ENCODE measurements at regions not wholly inside any gene's neighbourhood (a gene's known extent, or its start where the extent isn't known, plus 50 kb on each side); places are given as distances from the start of the nearest gene placed in this dataset.

DNA sequence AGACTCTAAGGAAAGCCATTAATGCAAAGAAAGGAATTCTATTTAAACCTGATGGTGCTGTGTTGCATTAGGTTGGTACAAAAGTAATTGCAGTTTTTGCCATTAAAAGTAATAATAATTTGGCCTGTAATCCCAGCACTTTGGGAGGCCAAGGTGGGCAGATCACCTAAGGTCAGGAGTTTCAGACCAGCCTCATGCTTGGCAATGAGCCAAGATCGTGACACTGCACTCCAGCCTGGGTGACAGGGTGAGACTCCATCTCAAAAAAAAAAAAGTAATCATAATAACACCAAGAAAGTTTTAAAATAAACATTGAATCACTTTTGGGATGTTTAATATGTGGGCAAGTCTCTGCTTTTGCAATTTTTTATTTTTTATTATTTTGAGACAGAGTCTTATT lies 107.3 kb upstream of the FRMD4A start:
- TF ChIP-seq, protein P1, sequence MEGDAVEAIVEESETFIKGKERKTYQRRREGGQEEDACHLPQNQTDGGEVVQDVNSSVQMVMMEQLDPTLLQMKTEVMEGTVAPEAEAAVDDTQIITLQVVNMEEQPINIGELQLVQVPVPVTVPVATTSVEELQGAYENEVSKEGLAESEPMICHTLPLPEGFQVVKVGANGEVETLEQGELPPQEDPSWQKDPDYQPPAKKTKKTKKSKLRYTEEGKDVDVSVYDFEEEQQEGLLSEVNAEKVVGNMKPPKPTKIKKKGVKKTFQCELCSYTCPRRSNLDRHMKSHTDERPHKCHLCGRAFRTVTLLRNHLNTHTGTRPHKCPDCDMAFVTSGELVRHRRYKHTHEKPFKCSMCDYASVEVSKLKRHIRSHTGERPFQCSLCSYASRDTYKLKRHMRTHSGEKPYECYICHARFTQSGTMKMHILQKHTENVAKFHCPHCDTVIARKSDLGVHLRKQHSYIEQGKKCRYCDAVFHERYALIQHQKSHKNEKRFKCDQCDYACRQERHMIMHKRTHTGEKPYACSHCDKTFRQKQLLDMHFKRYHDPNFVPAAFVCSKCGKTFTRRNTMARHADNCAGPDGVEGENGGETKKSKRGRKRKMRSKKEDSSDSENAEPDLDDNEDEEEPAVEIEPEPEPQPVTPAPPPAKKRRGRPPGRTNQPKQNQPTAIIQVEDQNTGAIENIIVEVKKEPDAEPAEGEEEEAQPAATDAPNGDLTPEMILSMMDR (IDR thresholded peaks at IDR 0.05 in 4 of 5, conservative IDR thresholded peaks at IDR 0.05 in 1 of 5): no peak
- TF ChIP-seq POLR2A (IDR thresholded peaks at IDR 0.05): no peak
